ENCODE measurements at regions not wholly inside any gene's neighbourhood (a gene's known extent, or its start where the extent isn't known, plus 50 kb on each side); places are given as distances from the start of the nearest gene placed in this dataset.
"Not testable (repeated sequence)": the region's sequence is repeated elsewhere in the genome, so short reads cannot be mapped to it uniquely, and the experiment has no call there.

DNA sequence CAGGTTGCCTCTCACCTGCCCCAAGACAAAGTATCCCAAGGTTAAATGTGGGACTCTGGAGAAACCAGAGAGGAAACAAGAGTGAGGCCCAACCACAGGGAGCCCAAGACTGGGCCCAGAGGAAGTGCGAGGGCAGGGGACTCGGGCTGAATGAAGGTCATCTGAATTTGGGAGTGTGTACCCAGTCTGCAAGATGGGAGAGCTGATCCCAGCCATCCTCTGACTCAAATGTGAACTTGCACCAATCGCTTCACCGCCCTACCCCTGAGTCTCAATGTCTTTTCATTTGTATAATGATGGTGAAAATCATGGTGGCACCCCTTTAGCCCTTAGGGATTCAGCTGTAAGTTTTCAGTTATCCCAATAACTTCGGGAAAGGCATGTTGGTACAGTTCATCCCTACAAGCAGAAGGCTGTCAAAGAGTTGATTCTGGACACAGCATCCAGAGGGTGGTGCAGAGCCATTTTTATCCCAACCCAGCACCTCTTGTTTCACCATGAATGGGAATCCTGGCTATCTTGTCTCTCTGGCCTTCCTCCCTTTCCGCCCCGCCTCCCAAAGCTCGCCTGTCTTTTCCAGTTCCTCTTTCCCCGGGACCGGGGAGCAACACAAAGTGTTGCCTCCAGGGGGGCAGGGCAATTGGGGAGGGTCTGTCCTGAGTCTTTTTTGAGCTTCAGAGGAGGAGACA lies 123.4 kb downstream of the NUFIP1 start:
- no peak for DNase-seq (ENCODE audit: low read depth, low spot score)
- in situ Hi-C loops (cut with HindIII; ENCODE audit: low sequenced_read_pairs): no loop called here
- TF ChIP-seq, protein P1, sequence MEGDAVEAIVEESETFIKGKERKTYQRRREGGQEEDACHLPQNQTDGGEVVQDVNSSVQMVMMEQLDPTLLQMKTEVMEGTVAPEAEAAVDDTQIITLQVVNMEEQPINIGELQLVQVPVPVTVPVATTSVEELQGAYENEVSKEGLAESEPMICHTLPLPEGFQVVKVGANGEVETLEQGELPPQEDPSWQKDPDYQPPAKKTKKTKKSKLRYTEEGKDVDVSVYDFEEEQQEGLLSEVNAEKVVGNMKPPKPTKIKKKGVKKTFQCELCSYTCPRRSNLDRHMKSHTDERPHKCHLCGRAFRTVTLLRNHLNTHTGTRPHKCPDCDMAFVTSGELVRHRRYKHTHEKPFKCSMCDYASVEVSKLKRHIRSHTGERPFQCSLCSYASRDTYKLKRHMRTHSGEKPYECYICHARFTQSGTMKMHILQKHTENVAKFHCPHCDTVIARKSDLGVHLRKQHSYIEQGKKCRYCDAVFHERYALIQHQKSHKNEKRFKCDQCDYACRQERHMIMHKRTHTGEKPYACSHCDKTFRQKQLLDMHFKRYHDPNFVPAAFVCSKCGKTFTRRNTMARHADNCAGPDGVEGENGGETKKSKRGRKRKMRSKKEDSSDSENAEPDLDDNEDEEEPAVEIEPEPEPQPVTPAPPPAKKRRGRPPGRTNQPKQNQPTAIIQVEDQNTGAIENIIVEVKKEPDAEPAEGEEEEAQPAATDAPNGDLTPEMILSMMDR (IDR thresholded peaks at IDR 0.05; ENCODE audit: low read depth, low read length): no peak
- H3K4me3 ChIP-seq (ENCODE audit: low read depth, low read length): no peak overlapping the region

DNA sequence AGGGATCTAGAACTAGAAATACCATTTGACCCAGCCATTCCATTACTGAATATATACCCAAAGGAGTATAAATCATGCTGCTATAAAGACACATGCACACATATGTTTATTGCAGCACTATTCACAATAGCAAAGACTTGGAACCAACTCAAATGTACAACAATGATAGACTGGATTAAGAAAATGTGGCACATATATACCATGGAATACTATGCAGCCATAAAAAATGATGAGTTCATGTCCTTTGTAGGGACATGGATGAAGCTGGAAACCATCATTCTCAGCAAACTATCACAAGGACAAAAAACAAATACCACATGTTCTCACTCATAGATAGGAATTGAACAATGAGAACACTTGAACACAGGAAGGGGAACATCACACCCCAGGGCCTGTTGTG lies 125.6 kb downstream of the NUFIP1 start:
- in situ Hi-C loops (cut with HindIII; ENCODE audit: low sequenced_read_pairs); H3K4me3 ChIP-seq (ENCODE audit: low read depth, low read length); DNase-seq (ENCODE audit: low read depth, low spot score): not testable (repeated sequence)

DNA sequence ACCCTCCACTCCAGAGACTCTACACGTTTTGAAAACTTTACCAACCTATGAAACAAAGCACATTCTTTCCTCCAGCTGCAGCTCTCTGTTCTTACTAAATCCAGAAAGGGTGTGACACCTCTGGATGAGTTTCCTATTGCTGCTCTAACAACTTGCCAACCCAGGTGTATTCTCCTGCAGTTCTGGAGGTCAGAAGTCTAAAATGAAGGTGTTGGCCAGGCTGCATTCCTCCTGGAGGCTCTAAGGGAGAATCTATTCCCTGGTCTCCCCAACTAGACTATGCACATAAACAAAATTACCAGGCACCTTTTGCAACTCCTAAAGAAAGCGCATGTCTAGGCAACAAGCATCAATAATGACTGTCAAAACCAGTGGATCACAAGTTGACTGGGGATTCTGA lies 128.8 kb downstream of the NUFIP1 start:
- TF ChIP-seq, protein P1 (IDR thresholded peaks at IDR 0.05; ENCODE audit: low read depth, low read length): no peak
- in situ Hi-C loops (cut with HindIII; ENCODE audit: low sequenced_read_pairs): no loop called here
- no peak for DNase-seq (ENCODE audit: low read depth, low spot score)
- H3K4me3 ChIP-seq (ENCODE audit: low read depth, low read length): no peak overlapping the region

DNA sequence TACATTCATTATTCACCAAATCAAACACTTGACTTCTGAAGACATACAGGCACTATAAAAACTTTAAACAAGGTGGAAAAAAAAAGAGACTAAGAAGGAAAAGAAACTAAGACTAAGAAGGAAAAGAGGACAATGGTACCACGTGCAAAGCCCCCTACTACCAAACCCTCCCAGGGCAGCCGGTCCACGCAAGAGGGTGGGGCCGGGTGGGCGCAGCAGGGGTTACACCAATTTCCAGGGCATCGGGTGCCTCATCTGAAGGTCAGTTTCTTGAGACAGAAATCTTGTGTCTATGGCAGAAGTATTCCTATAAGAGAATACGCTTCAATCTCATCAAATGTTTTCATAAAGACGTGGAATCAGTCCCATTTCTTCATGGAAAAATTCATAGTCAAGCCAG lies 131.5 kb downstream of the NUFIP1 start:
- no peak for DNase-seq (ENCODE audit: low read depth, low spot score)
- TF ChIP-seq, protein P1 (IDR thresholded peaks at IDR 0.05; ENCODE audit: low read depth, low read length): no peak
- H3K4me3 ChIP-seq (ENCODE audit: low read depth, low read length): no peak overlapping the region
- in situ Hi-C loops (cut with HindIII; ENCODE audit: low sequenced_read_pairs): no loop called here

DNA sequence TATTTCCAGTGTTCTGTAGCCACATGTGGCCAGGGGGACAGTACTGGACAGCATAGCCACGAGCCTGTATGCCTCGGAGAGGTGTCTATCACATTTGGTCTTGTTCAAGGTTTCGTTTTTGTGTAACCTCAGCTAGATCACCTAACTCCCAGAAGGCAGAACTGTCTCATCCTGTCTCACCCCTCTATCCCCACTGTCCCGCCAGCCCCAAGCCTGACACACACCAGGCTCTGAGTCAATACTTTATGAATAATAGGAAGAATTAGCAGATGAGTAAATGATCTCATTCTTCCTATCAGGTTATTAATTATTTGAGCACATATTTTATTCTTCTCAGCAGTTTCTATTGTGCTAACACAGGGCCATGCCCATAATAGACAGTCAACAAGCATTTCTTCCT lies 132.2 kb downstream of the NUFIP1 start:
- in situ Hi-C loops (cut with HindIII; ENCODE audit: low sequenced_read_pairs): no loop called here
- H3K4me3 ChIP-seq (ENCODE audit: low read depth, low read length): no peak overlapping the region
- TF ChIP-seq, protein P1 (IDR thresholded peaks at IDR 0.05; ENCODE audit: low read depth, low read length): no peak
- no peak for DNase-seq (ENCODE audit: low read depth, low spot score)

DNA sequence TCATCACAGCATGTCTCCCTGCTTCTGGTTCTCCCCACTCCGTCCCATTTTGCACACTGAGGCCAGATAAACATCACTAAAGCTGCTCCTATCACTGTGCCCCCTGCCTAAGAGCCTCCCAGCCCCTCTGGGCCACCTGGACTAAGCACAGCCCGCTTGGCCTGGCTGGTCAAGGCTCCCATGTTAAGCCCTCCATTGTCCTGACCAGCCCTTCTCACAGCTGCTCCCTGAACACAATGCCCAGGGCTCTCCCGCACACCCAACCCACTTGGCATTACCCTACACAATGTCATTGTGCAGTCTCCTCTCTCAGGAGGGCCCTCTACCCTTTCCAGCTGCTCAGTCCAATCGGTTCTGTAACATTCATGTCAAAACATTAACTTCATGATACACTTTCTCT lies 133.4 kb downstream of the NUFIP1 start:
- in situ Hi-C loops (cut with HindIII; ENCODE audit: low sequenced_read_pairs): no loop called here
- no peak for DNase-seq (ENCODE audit: low read depth, low spot score)
- TF ChIP-seq, protein P1 (IDR thresholded peaks at IDR 0.05; ENCODE audit: low read depth, low read length): no peak

DNA sequence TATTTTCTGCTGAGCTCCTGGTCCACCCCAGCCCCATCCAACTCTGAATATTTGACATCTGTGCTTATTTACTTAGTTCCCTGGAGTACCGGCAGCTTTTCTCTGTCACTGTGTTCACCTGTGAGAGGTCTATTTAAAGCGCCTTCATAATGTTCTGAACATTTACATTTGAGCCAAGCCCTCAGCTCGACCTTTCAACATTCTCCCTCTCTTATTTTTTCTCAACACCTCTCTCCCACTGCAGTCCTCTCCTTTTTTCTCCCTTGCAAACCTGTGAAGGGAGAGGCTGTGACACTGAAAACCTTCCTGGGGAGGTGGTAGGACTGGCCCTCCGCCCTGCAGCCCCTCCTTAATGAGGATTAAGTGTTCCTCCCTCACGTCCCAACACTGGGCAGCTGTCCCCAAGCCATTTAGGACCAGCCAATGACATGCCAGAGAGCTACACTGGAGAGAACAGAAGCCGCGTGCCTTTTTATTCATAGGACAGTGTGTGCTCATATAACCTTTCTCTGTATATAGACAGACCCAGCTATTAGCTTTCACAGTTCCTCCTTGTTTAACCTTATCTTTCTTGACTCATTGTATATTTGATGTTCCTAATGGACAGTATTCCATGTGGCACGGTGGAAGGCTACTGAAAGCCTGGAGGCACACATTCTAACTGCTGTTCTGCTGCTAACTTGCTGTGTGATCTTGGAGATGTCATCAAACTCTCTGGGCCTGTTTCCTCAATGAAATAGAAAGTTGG lies 134.8 kb downstream of the NUFIP1 start:
- no peak for DNase-seq (ENCODE audit: low read depth, low spot score)
- in situ Hi-C loops (cut with HindIII; ENCODE audit: low sequenced_read_pairs): no loop called here
- no peak overlapping the region for H3K4me3 ChIP-seq (ENCODE audit: low read depth, low read length)
- TF ChIP-seq, protein P1 (IDR thresholded peaks at IDR 0.05; ENCODE audit: low read depth, low read length): no peak

More for the DNA sequence above, 133.4 kb downstream of the NUFIP1 start:
- H3K4me3 ChIP-seq (ENCODE audit: low read depth, low read length): no peak overlapping the region
